ENCODE measurements at regions not wholly inside any gene's neighbourhood (a gene's known extent, or its start where the extent isn't known, plus 50 kb on each side); places are given as distances from the start of the nearest gene placed in this dataset.

- no peaks in the 10 kb centered on the region for H3K9me3 ChIP-seq
- DNase-seq (no peak), ATAC-seq (no peak)
- no peaks in the 10 kb centered on the region for H3K36me3 ChIP-seq (replicated peaks in 1 of 2; ENCODE audit: insufficient read depth in 1 of 2, low read depth in 2 of 2)
- H3K27ac ChIP-seq, result no peak overlapping the region
- H3K27me3 ChIP-seq, result no peaks in the 10 kb centered on the region
- 82 to 97% methylated on average over 1 of the region's 1 CpG for WGBS, 2 donors
- no peak overlapping the region for H3K4me3 ChIP-seq
- intact Hi-C loops (cut with DNase I), result no loop called here
- H3K4me1 ChIP-seq, result no peaks in the 10 kb centered on the region
- TF ChIP-seq POLR2A (IDR thresholded peaks at IDR 0.05), result no peak
- TF ChIP-seq, protein P1, sequence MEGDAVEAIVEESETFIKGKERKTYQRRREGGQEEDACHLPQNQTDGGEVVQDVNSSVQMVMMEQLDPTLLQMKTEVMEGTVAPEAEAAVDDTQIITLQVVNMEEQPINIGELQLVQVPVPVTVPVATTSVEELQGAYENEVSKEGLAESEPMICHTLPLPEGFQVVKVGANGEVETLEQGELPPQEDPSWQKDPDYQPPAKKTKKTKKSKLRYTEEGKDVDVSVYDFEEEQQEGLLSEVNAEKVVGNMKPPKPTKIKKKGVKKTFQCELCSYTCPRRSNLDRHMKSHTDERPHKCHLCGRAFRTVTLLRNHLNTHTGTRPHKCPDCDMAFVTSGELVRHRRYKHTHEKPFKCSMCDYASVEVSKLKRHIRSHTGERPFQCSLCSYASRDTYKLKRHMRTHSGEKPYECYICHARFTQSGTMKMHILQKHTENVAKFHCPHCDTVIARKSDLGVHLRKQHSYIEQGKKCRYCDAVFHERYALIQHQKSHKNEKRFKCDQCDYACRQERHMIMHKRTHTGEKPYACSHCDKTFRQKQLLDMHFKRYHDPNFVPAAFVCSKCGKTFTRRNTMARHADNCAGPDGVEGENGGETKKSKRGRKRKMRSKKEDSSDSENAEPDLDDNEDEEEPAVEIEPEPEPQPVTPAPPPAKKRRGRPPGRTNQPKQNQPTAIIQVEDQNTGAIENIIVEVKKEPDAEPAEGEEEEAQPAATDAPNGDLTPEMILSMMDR (IDR thresholded peaks at IDR 0.05), result no peak
Observed at GRCh38 chr10:125484035-125484732, 198.8 kb downstream of the TEX36 start.

GRCh38 chr10:125482637-125483036, 200.3 kb downstream of the TEX36 start:
- H3K9me3 ChIP-seq, result no peaks in the 10 kb centered on the region
- WGBS, 2 donors, result 78 to 85% methylated on average over 5 of the region's 5 CpGs
- intact Hi-C loops (cut with DNase I), result no loop called here
- H3K36me3 ChIP-seq (replicated peaks in 1 of 2; ENCODE audit: insufficient read depth in 1 of 2, low read depth in 2 of 2), result no peaks in the 10 kb centered on the region
- no peaks in the 10 kb centered on the region for H3K4me1 ChIP-seq
- no peaks in the 10 kb centered on the region for H3K27me3 ChIP-seq
- DNase-seq (no peak), ATAC-seq (no peak)
- H3K27ac ChIP-seq, result no peak overlapping the region
- H3K4me3 ChIP-seq, result no peak overlapping the region
- no peak for TF ChIP-seq POLR2A (IDR thresholded peaks at IDR 0.05)
- TF ChIP-seq, protein P1 (IDR thresholded peaks at IDR 0.05), result no peak

- no peaks in the 10 kb centered on the region for H3K36me3 ChIP-seq (replicated peaks in 1 of 2; ENCODE audit: insufficient read depth in 1 of 2, low read depth in 2 of 2)
- H3K9me3 ChIP-seq, result no peaks in the 10 kb centered on the region
- no peak overlapping the region for H3K27ac ChIP-seq
- no peaks in the 10 kb centered on the region for H3K27me3 ChIP-seq
- DNase-seq (no peak), ATAC-seq (no peak)
- intact Hi-C loops (cut with DNase I), result no loop called here
- no peaks in the 10 kb centered on the region for H3K4me1 ChIP-seq
- TF ChIP-seq POLR2A (IDR thresholded peaks at IDR 0.05), result no peak
- TF ChIP-seq, protein P1 (IDR thresholded peaks at IDR 0.05), result no peak
- H3K4me3 ChIP-seq, result no peak overlapping the region
- WGBS, 2 donors, result 50 to 67% methylated on average over 2 of the region's 2 CpGs
Observed at GRCh38 chr10:125482108-125482507, 200.9 kb downstream of the TEX36 start.

DNA sequence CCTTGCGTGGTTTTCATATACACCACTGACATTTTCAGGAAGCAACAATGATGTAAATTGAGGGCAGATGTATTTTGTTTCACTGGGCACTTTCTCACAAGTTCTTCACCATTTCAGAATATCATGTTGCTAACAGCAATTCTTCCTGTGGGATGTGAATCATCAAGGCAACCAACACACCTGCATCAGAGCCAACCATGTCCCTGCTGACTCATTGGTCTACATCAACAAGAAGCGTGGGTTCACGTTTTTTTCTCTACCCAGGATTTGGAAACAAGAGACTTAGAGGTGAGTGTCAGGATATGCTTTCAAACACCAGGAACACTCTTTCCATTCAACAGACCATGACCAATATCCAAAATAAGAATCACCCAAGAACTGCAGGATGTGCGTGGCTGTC, 203.9 kb downstream of the TEX36 start:
- no peak overlapping the region for H3K4me3 ChIP-seq
- TF ChIP-seq, protein P1 (IDR thresholded peaks at IDR 0.05), result no peak
- no peak for TF ChIP-seq POLR2A (IDR thresholded peaks at IDR 0.05)
- ATAC-seq (no peak), DNase-seq (no peak)
- H3K4me1 ChIP-seq, result no peaks in the 10 kb centered on the region
- intact Hi-C loops (cut with DNase I), result no loop called here
- H3K27me3 ChIP-seq, result no peaks in the 10 kb centered on the region
- no peaks in the 10 kb centered on the region for H3K36me3 ChIP-seq (replicated peaks in 1 of 2; ENCODE audit: insufficient read depth in 1 of 2, low read depth in 2 of 2)
- WGBS, 2 donors, result 79 to 91% methylated on average over 4 of the region's 4 CpGs
- no peak overlapping the region for H3K27ac ChIP-seq
- no peaks in the 10 kb centered on the region for H3K9me3 ChIP-seq

GRCh38 chr10:125475815-125476214, 207.1 kb downstream of the TEX36 start:
- intact Hi-C loops (cut with DNase I), result no loop called here
- no peak for ATAC-seq
- 56 to 59% methylated on average over 2 of the region's 2 CpGs for WGBS, 2 donors

More at GRCh38 chr10:125475815-125476214, 207.1 kb downstream of the TEX36 start:
- TF ChIP-seq, protein P1 (IDR thresholded peaks at IDR 0.05), result no peak
- TF ChIP-seq POLR2A (IDR thresholded peaks at IDR 0.05), result no peak
- Histone ChIP-seq H3K36me3 (replicated peaks in 1 of 2; ENCODE audit: insufficient read depth in 1 of 2, low read depth in 2 of 2) (no peaks in the 10 kb centered on the region), H3K4me3 (no peak overlapping the region), H3K27ac (no peak overlapping the region), H3K27me3 (no peaks in the 10 kb centered on the region), H3K4me1 (no peaks in the 10 kb centered on the region), H3K9me3 (no peaks in the 10 kb centered on the region)
- DNase-seq, result no peak
